Memory B cell (primary cell): ENCODE measurements at regions not wholly inside any gene's neighbourhood (a gene's known extent, or its start where the extent isn't known, plus 50 kb on each side); places are given as distances from the start of the nearest gene placed in this dataset.

Experiments used
- ATAC-seq: fragments of 150-1000 bp; cut with Tn5 transposase; 2 replicates; pipeline ENCODE4 v1.10.0; 2021; ENCODE audit warnings: low read depth, mild to moderate bottlenecking, moderate library complexity
- DNase-seq, 2 donors: peaks; one replicate each; pipeline ENCODE4 v3.0.0; 2022; ENCODE audit warnings: low spot score in 2 of 2
- H3K27ac Mint-ChIP-seq: one replicate; pipeline ENCODE4 v1.8.0; 2022; ENCODE audit warnings: mild to moderate bottlenecking, moderate library complexity, mixed read lengths
- H3K27me3 Mint-ChIP-seq: one replicate; pipeline ENCODE4 v1.8.0; 2022; ENCODE audit warnings: mixed read lengths
- H3K36me3 Mint-ChIP-seq: one replicate; pipeline ENCODE4 v1.8.0; 2022; ENCODE audit warnings: mild to moderate bottlenecking, mixed read lengths
- H3K4me1 Mint-ChIP-seq: one replicate; pipeline ENCODE4 v1.8.0; 2022; ENCODE audit warnings: mixed read lengths
- H3K4me3 Mint-ChIP-seq: one replicate; pipeline ENCODE4 v1.8.0; 2022; ENCODE audit warnings: mild to moderate bottlenecking, moderate library complexity, mixed read lengths
- H3K9me3 Mint-ChIP-seq: one replicate; pipeline ENCODE4 v1.8.0; 2022; ENCODE audit warnings: mixed read lengths

- no peak overlapping the region for H3K27ac Mint-ChIP-seq
- no peak for ATAC-seq
- no peak for DNase-seq
These were observed 502.3 kb upstream of the HS6ST1 start for GRCh38 chr2:128821010-128821409.

GRCh38 chr2:128832946-128833663 lies 514.4 kb upstream of the HS6ST1 start:
- H3K27me3 Mint-ChIP-seq, result peaks cover under 1% of the 10 kb centered on the region
- no peak overlapping the region for H3K27ac Mint-ChIP-seq
- ATAC-seq (no peak), DNase-seq (no peak)
- H3K9me3 Mint-ChIP-seq, result no peaks in the 10 kb centered on the region
- no peaks in the 10 kb centered on the region for H3K36me3 Mint-ChIP-seq
- H3K4me3 Mint-ChIP-seq, result no peak overlapping the region
- peaks cover 2% of the 10 kb centered on the region for H3K4me1 Mint-ChIP-seq

More at GRCh38 chr2:128821010-128821409, 502.3 kb upstream of the HS6ST1 start:
- no peaks in the 10 kb centered on the region for H3K9me3 Mint-ChIP-seq
- peaks cover 8% of the 10 kb centered on the region for H3K27me3 Mint-ChIP-seq
- no peaks in the 10 kb centered on the region for H3K36me3 Mint-ChIP-seq
- H3K4me3 Mint-ChIP-seq, result no peak overlapping the region
- no peaks in the 10 kb centered on the region for H3K4me1 Mint-ChIP-seq

GRCh38 chr2:128833664-128834027 lies 515.0 kb upstream of the HS6ST1 start:
- no peak overlapping the region for H3K27ac Mint-ChIP-seq
- DNase-seq (no peak), ATAC-seq (no peak)
- H3K4me1 Mint-ChIP-seq, result peaks cover 2% of the 10 kb centered on the region
- H3K4me3 Mint-ChIP-seq, result no peak overlapping the region
- no peaks in the 10 kb centered on the region for H3K9me3 Mint-ChIP-seq
- no peaks in the 10 kb centered on the region for H3K36me3 Mint-ChIP-seq
- peaks cover 2% of the 10 kb centered on the region for H3K27me3 Mint-ChIP-seq

GRCh38 chr2:128834207-128834879 lies 515.7 kb upstream of the HS6ST1 start:
- ATAC-seq (no peak), DNase-seq (no peak)
- Mint-ChIP-seq H3K27me3 (peaks cover 5% of the 10 kb centered on the region), H3K4me1 (peaks cover 2% of the 10 kb centered on the region), H3K4me3 (no peak overlapping the region), H3K9me3 (no peaks in the 10 kb centered on the region), H3K36me3 (no peaks in the 10 kb centered on the region), H3K27ac (no peak overlapping the region)

GRCh38 chr2:128834880-128835252 lies 516.2 kb upstream of the HS6ST1 start:
- no peaks in the 10 kb centered on the region for H3K9me3 Mint-ChIP-seq
- H3K27ac Mint-ChIP-seq, result no peak overlapping the region
- no peak for ATAC-seq
- peaks cover 2% of the 10 kb centered on the region for H3K4me1 Mint-ChIP-seq
- peaks cover 7% of the 10 kb centered on the region for H3K27me3 Mint-ChIP-seq
- DNase-seq, result no peak
- no peak overlapping the region for H3K4me3 Mint-ChIP-seq
- no peaks in the 10 kb centered on the region for H3K36me3 Mint-ChIP-seq

- Mint-ChIP-seq H3K4me3 (no peak overlapping the region), H3K4me1 (peaks cover 2% of the 10 kb centered on the region), H3K9me3 (no peaks in the 10 kb centered on the region), H3K27ac (no peak overlapping the region), H3K36me3 (no peaks in the 10 kb centered on the region), H3K27me3 (peaks cover 8% of the 10 kb centered on the region)
- ATAC-seq (no peak), DNase-seq (no peak)
These were observed 516.7 kb upstream of the HS6ST1 start for GRCh38 chr2:128835342-128835855.

- H3K4me1 Mint-ChIP-seq, result peaks cover 2% of the 10 kb centered on the region
- H3K4me3 Mint-ChIP-seq, result no peak overlapping the region
- H3K36me3 Mint-ChIP-seq, result no peaks in the 10 kb centered on the region
- H3K9me3 Mint-ChIP-seq, result no peaks in the 10 kb centered on the region
- ATAC-seq (no peak), DNase-seq (no peak)
- no peak overlapping the region for H3K27ac Mint-ChIP-seq
- H3K27me3 Mint-ChIP-seq, result peaks cover 8% of the 10 kb centered on the region
These were observed 517.3 kb upstream of the HS6ST1 start for GRCh38 chr2:128835974-128836373.

GRCh38 chr2:128836559-128837100 lies 518.0 kb upstream of the HS6ST1 start:
- H3K4me1 Mint-ChIP-seq, result peaks cover 1% of the 10 kb centered on the region
- ATAC-seq, result no peak
- H3K27ac Mint-ChIP-seq, result no peak overlapping the region
- H3K36me3 Mint-ChIP-seq, result no peaks in the 10 kb centered on the region
- no peak for DNase-seq
- peaks cover 8% of the 10 kb centered on the region for H3K27me3 Mint-ChIP-seq
- H3K4me3 Mint-ChIP-seq, result no peak overlapping the region
- H3K9me3 Mint-ChIP-seq, result no peaks in the 10 kb centered on the region

GRCh38 chr2:128838244-128838643 lies 519.6 kb upstream of the HS6ST1 start:
- H3K36me3 Mint-ChIP-seq, result no peaks in the 10 kb centered on the region
- DNase-seq, result no peak
- H3K4me1 Mint-ChIP-seq, result no peaks in the 10 kb centered on the region
- peaks cover 8% of the 10 kb centered on the region for H3K27me3 Mint-ChIP-seq
- ATAC-seq, result no peak
- H3K27ac Mint-ChIP-seq, result no peak overlapping the region
- H3K4me3 Mint-ChIP-seq, result no peak overlapping the region
- H3K9me3 Mint-ChIP-seq, result no peaks in the 10 kb centered on the region

- H3K4me3 Mint-ChIP-seq, result no peak overlapping the region
- H3K36me3 Mint-ChIP-seq, result no peaks in the 10 kb centered on the region
- DNase-seq (no peak), ATAC-seq (no peak)
- no peaks in the 10 kb centered on the region for H3K9me3 Mint-ChIP-seq
- no peak overlapping the region for H3K27ac Mint-ChIP-seq
- peaks cover 12% of the 10 kb centered on the region for H3K27me3 Mint-ChIP-seq
- H3K4me1 Mint-ChIP-seq, result no peaks in the 10 kb centered on the region
These were observed 523.1 kb upstream of the HS6ST1 start for GRCh38 chr2:128841803-128842202.

GRCh38 chr2:128867311-128867710 lies 548.6 kb upstream of the HS6ST1 start:
- Mint-ChIP-seq H3K4me1 (no peaks in the 10 kb centered on the region), H3K36me3 (no peaks in the 10 kb centered on the region), H3K4me3 (no peak overlapping the region), H3K9me3 (no peaks in the 10 kb centered on the region), H3K27ac (no peak overlapping the region), H3K27me3 (no peaks in the 10 kb centered on the region)
- ATAC-seq, result no peak
- no peak for DNase-seq

- no peak overlapping the region for H3K4me3 Mint-ChIP-seq
- peaks cover 3% of the 10 kb centered on the region for H3K9me3 Mint-ChIP-seq
- no peak overlapping the region for H3K27ac Mint-ChIP-seq
- H3K36me3 Mint-ChIP-seq, result no peaks in the 10 kb centered on the region
- peaks cover 2% of the 10 kb centered on the region for H3K27me3 Mint-ChIP-seq
- no peak for DNase-seq
- ATAC-seq, result no peak
- no peaks in the 10 kb centered on the region for H3K4me1 Mint-ChIP-seq
These were observed 549.4 kb upstream of the HS6ST1 start for GRCh38 chr2:128867936-128868636.

GRCh38 chr2:128868686-128869551 lies 550.3 kb upstream of the HS6ST1 start:
- DNase-seq (no peak), ATAC-seq (no peak)
- no peaks in the 10 kb centered on the region for H3K4me1 Mint-ChIP-seq
- peaks cover 5% of the 10 kb centered on the region for H3K9me3 Mint-ChIP-seq
- H3K27ac Mint-ChIP-seq, result no peak overlapping the region
- peaks cover 2% of the 10 kb centered on the region for H3K27me3 Mint-ChIP-seq
- H3K4me3 Mint-ChIP-seq, result no peak overlapping the region
- no peaks in the 10 kb centered on the region for H3K36me3 Mint-ChIP-seq
